ENCODE measurements at regions not wholly inside any gene's neighbourhood (a gene's known extent, or its start where the extent isn't known, plus 50 kb on each side); places are given as distances from the start of the nearest gene placed in this dataset.

DNA sequence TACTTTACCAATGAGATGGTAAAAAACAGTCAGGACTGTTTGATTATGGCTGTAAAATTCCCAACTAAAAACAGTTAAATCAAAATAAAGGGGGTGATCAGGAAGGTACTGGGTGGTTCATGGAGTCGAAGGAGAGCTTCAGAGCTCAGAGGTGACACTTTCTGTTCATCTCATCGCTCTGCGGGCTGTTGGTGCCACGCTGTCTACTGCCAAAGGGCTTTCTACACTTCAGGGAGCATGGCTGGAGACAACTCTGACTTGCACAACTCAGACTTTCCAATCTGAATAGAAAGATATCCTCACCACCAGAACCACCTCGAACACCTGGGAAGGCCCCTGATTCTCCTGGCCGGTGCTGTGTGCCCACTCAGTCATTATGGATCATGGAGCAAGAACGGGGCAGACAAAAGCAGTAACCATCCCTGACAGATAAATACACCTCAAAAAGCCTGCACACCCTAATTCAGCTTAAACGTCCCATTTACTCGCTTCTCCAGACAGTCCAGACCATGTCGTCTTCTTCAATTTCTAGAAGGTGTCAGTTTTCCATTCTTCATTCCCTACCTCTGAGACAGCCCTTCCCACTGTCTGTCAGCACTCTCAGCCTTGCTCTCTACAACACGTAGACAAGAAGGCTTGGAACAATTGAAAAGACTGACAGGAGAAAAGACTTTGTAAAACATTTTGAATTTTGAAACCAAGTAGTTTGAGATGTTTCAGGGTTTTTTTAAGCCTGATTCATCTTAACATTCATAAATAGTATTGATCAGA is 348.7 kb upstream of the NFE2L3 start:
- TF ChIP-seq, protein P1, sequence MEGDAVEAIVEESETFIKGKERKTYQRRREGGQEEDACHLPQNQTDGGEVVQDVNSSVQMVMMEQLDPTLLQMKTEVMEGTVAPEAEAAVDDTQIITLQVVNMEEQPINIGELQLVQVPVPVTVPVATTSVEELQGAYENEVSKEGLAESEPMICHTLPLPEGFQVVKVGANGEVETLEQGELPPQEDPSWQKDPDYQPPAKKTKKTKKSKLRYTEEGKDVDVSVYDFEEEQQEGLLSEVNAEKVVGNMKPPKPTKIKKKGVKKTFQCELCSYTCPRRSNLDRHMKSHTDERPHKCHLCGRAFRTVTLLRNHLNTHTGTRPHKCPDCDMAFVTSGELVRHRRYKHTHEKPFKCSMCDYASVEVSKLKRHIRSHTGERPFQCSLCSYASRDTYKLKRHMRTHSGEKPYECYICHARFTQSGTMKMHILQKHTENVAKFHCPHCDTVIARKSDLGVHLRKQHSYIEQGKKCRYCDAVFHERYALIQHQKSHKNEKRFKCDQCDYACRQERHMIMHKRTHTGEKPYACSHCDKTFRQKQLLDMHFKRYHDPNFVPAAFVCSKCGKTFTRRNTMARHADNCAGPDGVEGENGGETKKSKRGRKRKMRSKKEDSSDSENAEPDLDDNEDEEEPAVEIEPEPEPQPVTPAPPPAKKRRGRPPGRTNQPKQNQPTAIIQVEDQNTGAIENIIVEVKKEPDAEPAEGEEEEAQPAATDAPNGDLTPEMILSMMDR (IDR thresholded peaks at IDR 0.05), result no peak
- Histone ChIP-seq H3K4me1 (peaks cover 0 to 81% (median 36%) of the 10 kb centered on the region in 4 donors), H3K27ac (peak overlapping the region; percentile 63 to 71), H3K27me3 (no peaks in the 10 kb centered on the region), H3K4me3 (no peak overlapping the region), H3K36me3 (no peaks in the 10 kb centered on the region), H3K9me3 (no peaks in the 10 kb centered on the region)
- intact Hi-C loops (cut with DNase I; ENCODE audit: low total_unique reads), result no loop called here
- DNase-seq, result no peak

- H3K4me1 ChIP-seq, result peaks cover 0 to 87% (median 43%) of the 10 kb centered on the region in 4 donors
- no peaks in the 10 kb centered on the region for H3K36me3 ChIP-seq
- H3K27me3 ChIP-seq, result no peaks in the 10 kb centered on the region
- no peaks in the 10 kb centered on the region for H3K9me3 ChIP-seq
- no peak overlapping the region for H3K4me3 ChIP-seq
- H3K27ac ChIP-seq, result peak overlapping the region; percentile 63 to 71
- intact Hi-C loops (cut with DNase I; ENCODE audit: low total_unique reads), result no loop called here
- TF ChIP-seq, protein P1 (IDR thresholded peaks at IDR 0.05), result no peak
- DNase-seq, result no peak
Observed at GRCh38 chr7:25804154-25804553, 347.8 kb upstream of the NFE2L3 start.

- H3K27ac ChIP-seq, result peak overlapping the region; percentile 63 to 71
- no peak for DNase-seq
- no peak overlapping the region for H3K4me3 ChIP-seq
- no peaks in the 10 kb centered on the region for H3K27me3 ChIP-seq
- TF ChIP-seq, protein P1 (IDR thresholded peaks at IDR 0.05), result no peak
- H3K4me1 ChIP-seq, result peaks cover 0 to 95% (median 45%) of the 10 kb centered on the region in 4 donors
- intact Hi-C loops (cut with DNase I; ENCODE audit: low total_unique reads), result no loop called here
- no peaks in the 10 kb centered on the region for H3K36me3 ChIP-seq
- no peaks in the 10 kb centered on the region for H3K9me3 ChIP-seq
Observed at GRCh38 chr7:25805027-25805687, 346.8 kb upstream of the NFE2L3 start.

DNA sequence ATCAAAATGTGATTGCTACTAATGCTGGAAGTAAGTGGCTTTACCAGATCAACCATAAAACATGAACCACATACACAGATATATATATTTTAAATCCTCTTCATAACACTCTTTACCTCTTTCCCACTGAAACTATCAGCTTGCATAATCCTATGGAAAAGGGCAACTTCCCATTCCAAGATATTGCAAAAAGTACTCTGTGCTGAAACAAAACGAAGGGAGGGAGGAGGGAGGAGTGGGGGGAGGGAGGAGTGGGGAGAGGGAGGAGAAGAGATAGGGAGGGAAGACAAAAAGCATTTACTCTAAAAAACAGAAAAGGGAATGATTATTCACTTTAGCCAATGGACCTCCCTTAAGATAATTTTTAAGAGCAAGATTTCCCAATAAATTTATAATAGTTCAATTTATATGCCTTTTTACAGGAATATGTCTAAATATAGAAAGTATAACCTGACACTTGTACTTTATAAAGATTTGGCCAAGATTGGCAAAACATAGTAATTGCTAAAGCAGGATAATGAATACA is 344.8 kb upstream of the NFE2L3 start:
- Histone ChIP-seq H3K27ac (peak overlapping the region; percentile 63 to 71), H3K27me3 (no peaks in the 10 kb centered on the region), H3K4me3 (no peak overlapping the region), H3K4me1 (peaks cover 0 to 87% (median 45%) of the 10 kb centered on the region in 4 donors), H3K36me3 (no peaks in the 10 kb centered on the region), H3K9me3 (no peaks in the 10 kb centered on the region)
- TF ChIP-seq, protein P1 (IDR thresholded peaks at IDR 0.05), result no peak
- intact Hi-C loops (cut with DNase I; ENCODE audit: low total_unique reads), result no loop called here
- DNase-seq, result no peak

DNA sequence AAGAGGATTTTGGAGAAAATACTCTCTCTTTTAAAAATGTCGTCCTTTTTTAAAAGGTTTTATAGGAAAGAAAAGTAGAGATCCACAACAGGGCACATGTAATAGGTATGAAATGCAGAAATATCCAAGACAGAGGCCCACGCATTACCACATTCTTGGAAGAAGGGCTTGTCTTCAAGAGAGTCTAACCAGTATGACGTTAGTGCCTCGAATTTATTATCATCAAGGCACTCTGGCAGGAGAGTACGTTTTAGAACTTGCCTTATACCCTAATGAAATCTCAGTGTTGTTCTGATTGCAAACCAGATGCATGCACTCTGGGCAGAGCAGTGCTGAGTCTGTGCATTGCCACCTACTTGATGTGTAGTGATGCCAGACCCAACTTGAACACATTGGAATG is 342.6 kb upstream of the NFE2L3 start:
- intact Hi-C loops (cut with DNase I; ENCODE audit: low total_unique reads), result no loop called here
- H3K27me3 ChIP-seq, result no peaks in the 10 kb centered on the region
- no peak for DNase-seq
- H3K9me3 ChIP-seq, result no peaks in the 10 kb centered on the region
- no peaks in the 10 kb centered on the region for H3K36me3 ChIP-seq
- H3K4me3 ChIP-seq, result no peak overlapping the region
- H3K27ac ChIP-seq, result peak overlapping the region; percentile 56 to 63
- TF ChIP-seq, protein P1 (IDR thresholded peaks at IDR 0.05), result no peak
- peaks cover 0 to 64% (median 37%) of the 10 kb centered on the region in 4 donors for H3K4me1 ChIP-seq
